OCI-LY1 (cell line): ENCODE measurements at regions not wholly inside any gene's neighbourhood (a gene's known extent, or its start where the extent isn't known, plus 50 kb on each side); places are given as distances from the start of the nearest gene placed in this dataset.

ENCODE experiments used
- H2AFZ ChIP-seq: fragments of 200-600 bp; sonication (generic), shearing (Covaris generic); 2 replicates; pipeline ENCODE4 v1.6.0; 2014; ENCODE audit warnings: antibody characterized with exemption, mild to moderate bottlenecking, low read length
- H3F3A ChIP-seq: fragments of 200-600 bp; sonication (generic), shearing (Covaris generic); 2 replicates; pipeline ENCODE4 v1.6.0; 2014; ENCODE audit warnings: mild to moderate bottlenecking, antibody characterized with exemption, low read length, moderate library complexity; ENCODE audit not compliant: insufficient read depth
- H3K27ac ChIP-seq: fragments of 200-600 bp; sonication (generic); 2 replicates; pipeline ENCODE4 v1.5.1; 2014; ENCODE audit warnings: low read length, mixed run types, mild to moderate bottlenecking, low read depth; ENCODE audit not compliant: poor library complexity, severe bottlenecking
- H3K27me3 ChIP-seq: fragments of 200-600 bp; sonication (generic); 2 replicates; pipeline ENCODE4 v1.6.0; 2014; ENCODE audit warnings: antibody characterized with exemption, mild to moderate bottlenecking, low read length, moderate library complexity; ENCODE audit not compliant: insufficient read depth
- H3K36me3 ChIP-seq: fragments of 200-600 bp; sonication (generic); 2 replicates; pipeline ENCODE4 v1.6.1; 2014; ENCODE audit warnings: mild to moderate bottlenecking, antibody characterized with exemption, low read length, moderate library complexity, mixed read lengths; ENCODE audit not compliant: insufficient read depth
- H3K4me1 ChIP-seq: fragments of 200-600 bp; sonication (generic); 2 replicates; pipeline ENCODE4 v1.5.1; 2014; ENCODE audit warnings: mild to moderate bottlenecking, low read length, moderate library complexity; ENCODE audit not compliant: insufficient read depth, severe bottlenecking
- H3K4me2 ChIP-seq: fragments of 200-600 bp; sonication (generic), shearing (Covaris generic); 2 replicates; pipeline ENCODE4 v1.6.1; 2014; ENCODE audit warnings: low read length
- H3K4me3 ChIP-seq: fragments of 200-600 bp; sonication (generic); 2 replicates; pipeline ENCODE4 v1.5.1; 2014; ENCODE audit warnings: low read length, low read depth, mild to moderate bottlenecking, mixed read lengths; ENCODE audit not compliant: poor library complexity, severe bottlenecking
- H3K79me2 ChIP-seq: fragments of 200-600 bp; shearing (Covaris generic); 2 replicates; pipeline ENCODE4 v1.6.1; 2016; ENCODE audit warnings: mixed run types, low read length, mixed read lengths; ENCODE audit not compliant: insufficient read depth
- H3K9ac ChIP-seq: fragments of 200-600 bp; sonication (generic), shearing (Covaris generic); 2 replicates; pipeline ENCODE4 v1.6.1; 2014; ENCODE audit warnings: mild to moderate bottlenecking, low read length, mixed read lengths
- H3K9me2 ChIP-seq: fragments of 200-600 bp; sonication (generic), shearing (Covaris generic); 2 replicates; pipeline ENCODE4 v1.6.1; 2014; ENCODE audit warnings: low read depth, mild to moderate bottlenecking, low read length, mixed read lengths
- H3K9me3 ChIP-seq: fragments of 200-600 bp; shearing (Covaris generic); 2 replicates; pipeline ENCODE4 v1.6.1; 2014; ENCODE audit warnings: low read length, mixed read lengths
- H4K20me1 ChIP-seq: fragments of 200-600 bp; sonication (generic), shearing (Covaris generic); 2 replicates; pipeline ENCODE4 v1.6.0; 2016; ENCODE audit warnings: mild to moderate bottlenecking, low read length; ENCODE audit not compliant: insufficient read depth
- CTCF ChIP-seq: fragments of 200-600 bp; sonication (generic), shearing (Covaris generic); IDR thresholded peaks from 2 replicates; pipeline ENCODE4 v1.5.1; 2017; ENCODE audit warnings: mild to moderate bottlenecking, antibody characterized with exemption, low read length, moderate library complexity, mixed read lengths
- EZH2 ChIP-seq: fragments of 200-600 bp; sonication (generic), shearing (Covaris generic); IDR thresholded peaks from 2 replicates; pipeline ENCODE4 v1.8.0; 2017; ENCODE audit warnings: borderline replicate concordance, mixed run types, mild to moderate bottlenecking, antibody characterized with exemption, low read length, moderate library complexity, mixed read lengths

GRCh38 chr7:68442931-68443631 lies 1155.2 kb upstream of the AUTS2 start:
- no peak overlapping the region for H2AFZ ChIP-seq
- H4K20me1 ChIP-seq = no peaks in the 10 kb centered on the region
- no peak overlapping the region for H3K4me2 ChIP-seq
- no peak overlapping the region for H3K4me3 ChIP-seq
- H3K9me3 ChIP-seq = 0 out of 2 replicates have a peak, but pooled peaks cover 7% of the 10 kb centered on the region
- no peak overlapping the region for H3K27ac ChIP-seq
- no peak for TF ChIP-seq CTCF
- no peaks in the 10 kb centered on the region for H3K27me3 ChIP-seq
- H3K36me3 ChIP-seq = no peaks in the 10 kb centered on the region
- H3K9me2 ChIP-seq = no peaks in the 10 kb centered on the region
- no peaks in the 10 kb centered on the region for H3F3A ChIP-seq
- H3K4me1 ChIP-seq = no peaks in the 10 kb centered on the region
- H3K79me2 ChIP-seq = no peaks in the 10 kb centered on the region
- H3K9ac ChIP-seq = no peak overlapping the region

- H3K9ac ChIP-seq = no peak overlapping the region
- H4K20me1 ChIP-seq = no peaks in the 10 kb centered on the region
- no peaks in the 10 kb centered on the region for H3K36me3 ChIP-seq
- no peaks in the 10 kb centered on the region for H3K9me3 ChIP-seq
- no peak overlapping the region for H3K4me2 ChIP-seq
- no peak overlapping the region for H2AFZ ChIP-seq
- H3K9me2 ChIP-seq = no peaks in the 10 kb centered on the region
- TF ChIP-seq EZH2 (no peak), CTCF (no peak)
- no peak overlapping the region for H3K4me3 ChIP-seq
- H3K27me3 ChIP-seq = no peaks in the 10 kb centered on the region
- no peaks in the 10 kb centered on the region for H3F3A ChIP-seq
- H3K4me1 ChIP-seq = no peaks in the 10 kb centered on the region
- no peaks in the 10 kb centered on the region for H3K79me2 ChIP-seq
- no peak overlapping the region for H3K27ac ChIP-seq
Observed at GRCh38 chr7:68444042-68444441, 1154.2 kb upstream of the AUTS2 start.

GRCh38 chr7:68444956-68445355 lies 1153.3 kb upstream of the AUTS2 start:
- H3K79me2 ChIP-seq = no peaks in the 10 kb centered on the region
- H4K20me1 ChIP-seq = no peaks in the 10 kb centered on the region
- no peak overlapping the region for H3K4me2 ChIP-seq
- no peaks in the 10 kb centered on the region for H3K27me3 ChIP-seq
- TF ChIP-seq EZH2 = no peak
- TF ChIP-seq CTCF = no peak
- H3K9ac ChIP-seq = no peak overlapping the region
- H3K36me3 ChIP-seq = no peaks in the 10 kb centered on the region
- H3K9me3 ChIP-seq = no peaks in the 10 kb centered on the region
- H3K4me1 ChIP-seq = no peaks in the 10 kb centered on the region
- H3F3A ChIP-seq = no peaks in the 10 kb centered on the region
- no peak overlapping the region for H3K4me3 ChIP-seq
- no peak overlapping the region for H2AFZ ChIP-seq
- no peak overlapping the region for H3K27ac ChIP-seq
- no peaks in the 10 kb centered on the region for H3K9me2 ChIP-seq
